ENCODE measurements at regions not wholly inside any gene's neighbourhood (a gene's known extent, or its start where the extent isn't known, plus 50 kb on each side); places are given as distances from the start of the nearest gene placed in this dataset.
A peak's percentile ranks its signal among the peaks of the same experiment; 100 is the strongest.

GRCh38 chr12:47408171-47408871, 297.5 kb downstream of the RPAP3 start:
- peak; percentile 19 for DNase-seq

- no peak for DNase-seq
These were observed 298.2 kb downstream of the RPAP3 start for GRCh38 chr12:47407463-47408129.

- DNase-seq, result no peak
These were observed 302.1 kb downstream of the RPAP3 start for GRCh38 chr12:47403681-47404080.

GRCh38 chr12:47401196-47401595, 304.6 kb downstream of the RPAP3 start:
- peak; percentile 83 for DNase-seq

- DNase-seq, result no peak
These were observed 305.6 kb downstream of the RPAP3 start for GRCh38 chr12:47400266-47400665.

- peak; percentile 54 for DNase-seq
These were observed 308.1 kb downstream of the RPAP3 start for GRCh38 chr12:47397664-47398281.

GRCh38 chr12:47396902-47397663, 308.7 kb downstream of the RPAP3 start:
- DNase-seq, result no peak

- DNase-seq, result no peak
These were observed 311.8 kb downstream of the RPAP3 start for GRCh38 chr12:47394070-47394469.

GRCh38 chr12:47393403-47393790, 312.4 kb downstream of the RPAP3 start:
- no peak for DNase-seq

GRCh38 chr12:47391566-47391965, 311.8 kb upstream of the AMIGO2 start:
- no peak for DNase-seq

- no peak for DNase-seq
These were observed 309.0 kb upstream of the AMIGO2 start for GRCh38 chr12:47388712-47389111.

- no peak for DNase-seq
These were observed 308.2 kb upstream of the AMIGO2 start for GRCh38 chr12:47387994-47388393.

GRCh38 chr12:47385653-47386052, 305.9 kb upstream of the AMIGO2 start:
- no peak for DNase-seq

GRCh38 chr12:47383942-47384341, 304.2 kb upstream of the AMIGO2 start:
- no peak for DNase-seq

- no peak for DNase-seq
These were observed 302.5 kb upstream of the AMIGO2 start for GRCh38 chr12:47382305-47382704.

- peak; percentile 8 for DNase-seq
These were observed 299.1 kb upstream of the AMIGO2 start for GRCh38 chr12:47378907-47379306.

GRCh38 chr12:47378222-47378582, 298.4 kb upstream of the AMIGO2 start:
- no peak for DNase-seq

- no peak for DNase-seq
These were observed 297.9 kb upstream of the AMIGO2 start for GRCh38 chr12:47377414-47378221.

GRCh38 chr12:47376927-47377326, 297.2 kb upstream of the AMIGO2 start:
- no peak for DNase-seq

- no peak for DNase-seq
These were observed 293.9 kb upstream of the AMIGO2 start for GRCh38 chr12:47373554-47374150.

- DNase-seq, result no peak
These were observed 290.7 kb upstream of the AMIGO2 start for GRCh38 chr12:47370421-47370820.

GRCh38 chr12:47369085-47369484, 289.3 kb upstream of the AMIGO2 start:
- DNase-seq, result no peak

All from MV-4-11 (cell line).